ENCODE measurements at regions not wholly inside any gene's neighbourhood (a gene's known extent, or its start where the extent isn't known, plus 50 kb on each side); places are given as distances from the start of the nearest gene placed in this dataset.

DNA sequence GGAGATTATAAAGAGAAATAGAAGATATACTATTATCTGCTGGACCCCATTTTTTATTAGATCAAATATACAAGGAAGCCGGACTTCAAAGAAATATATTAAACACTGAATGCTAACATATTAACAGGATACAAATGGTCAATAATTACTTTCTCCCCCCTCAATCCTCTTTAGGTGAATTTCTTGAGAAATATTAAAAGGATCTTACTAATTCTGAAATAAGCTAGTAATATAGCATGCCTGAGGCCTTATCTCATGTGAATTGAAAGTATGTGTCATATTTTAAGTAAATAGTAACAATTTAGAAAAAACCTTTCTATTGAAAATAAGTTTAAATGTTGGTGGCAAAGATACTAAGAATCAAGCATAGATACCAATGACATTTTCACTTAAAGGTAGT lies 954.7 kb upstream of the MAN1A1 start:
- TF ChIP-seq, protein P1, sequence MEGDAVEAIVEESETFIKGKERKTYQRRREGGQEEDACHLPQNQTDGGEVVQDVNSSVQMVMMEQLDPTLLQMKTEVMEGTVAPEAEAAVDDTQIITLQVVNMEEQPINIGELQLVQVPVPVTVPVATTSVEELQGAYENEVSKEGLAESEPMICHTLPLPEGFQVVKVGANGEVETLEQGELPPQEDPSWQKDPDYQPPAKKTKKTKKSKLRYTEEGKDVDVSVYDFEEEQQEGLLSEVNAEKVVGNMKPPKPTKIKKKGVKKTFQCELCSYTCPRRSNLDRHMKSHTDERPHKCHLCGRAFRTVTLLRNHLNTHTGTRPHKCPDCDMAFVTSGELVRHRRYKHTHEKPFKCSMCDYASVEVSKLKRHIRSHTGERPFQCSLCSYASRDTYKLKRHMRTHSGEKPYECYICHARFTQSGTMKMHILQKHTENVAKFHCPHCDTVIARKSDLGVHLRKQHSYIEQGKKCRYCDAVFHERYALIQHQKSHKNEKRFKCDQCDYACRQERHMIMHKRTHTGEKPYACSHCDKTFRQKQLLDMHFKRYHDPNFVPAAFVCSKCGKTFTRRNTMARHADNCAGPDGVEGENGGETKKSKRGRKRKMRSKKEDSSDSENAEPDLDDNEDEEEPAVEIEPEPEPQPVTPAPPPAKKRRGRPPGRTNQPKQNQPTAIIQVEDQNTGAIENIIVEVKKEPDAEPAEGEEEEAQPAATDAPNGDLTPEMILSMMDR (IDR thresholded peaks at IDR 0.05), result no peak
- TF ChIP-seq POLR2A (IDR thresholded peaks at IDR 0.05), result no peak

Data from heart left ventricle (tissue), 13 donors.